ENCODE measurements at regions not wholly inside any gene's neighbourhood (a gene's known extent, or its start where the extent isn't known, plus 50 kb on each side); places are given as distances from the start of the nearest gene placed in this dataset.
A peak's percentile ranks its signal among the peaks of the same experiment; 100 is the strongest.

DNA sequence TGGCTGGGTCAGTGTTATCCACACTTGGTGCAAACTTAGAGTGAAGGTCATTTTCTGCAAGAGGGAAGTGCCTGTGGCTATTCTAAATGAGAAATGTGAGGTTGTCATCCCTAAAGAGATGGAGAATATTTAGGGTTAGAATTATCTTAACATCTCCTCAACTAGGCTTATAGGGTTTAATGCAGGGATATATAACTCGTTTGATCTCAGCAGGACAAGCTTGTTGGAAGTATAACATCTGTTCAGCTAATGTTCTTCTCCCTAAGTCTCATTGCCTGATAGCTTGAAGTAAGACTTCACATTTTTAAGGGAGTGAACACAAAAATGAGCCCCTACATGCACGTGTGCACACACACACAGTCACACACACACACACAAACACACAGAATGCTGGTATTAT is 75.9 kb upstream of the NRXN1 start:
- DNase-seq (no peak), ATAC-seq (ENCODE audit: low FRiP score in 2 of 2) (no peak)
- 52 to 66% methylated on average over 2 of the region's 2 CpGs for WGBS, 2 donors
- Histone ChIP-seq H3K4me1 (peaks cover 0 to 5% (median 0%) of the 10 kb centered on the region in 4 donors), H3K27me3 (no peaks in the 10 kb centered on the region), H3K4me3 (no peak overlapping the region), H3K9me3 (no peaks in the 10 kb centered on the region), H3K36me3 (no peaks in the 10 kb centered on the region), H3K27ac (no peak overlapping the region)
- TF ChIP-seq POLR2AphosphoS5 (IDR thresholded peaks at IDR 0.05) (no peak), EP300 (IDR thresholded peaks at IDR 0.05) (no peak), POLR2A (IDR thresholded peaks at IDR 0.05) (no peak)
- TF ChIP-seq, protein P1, sequence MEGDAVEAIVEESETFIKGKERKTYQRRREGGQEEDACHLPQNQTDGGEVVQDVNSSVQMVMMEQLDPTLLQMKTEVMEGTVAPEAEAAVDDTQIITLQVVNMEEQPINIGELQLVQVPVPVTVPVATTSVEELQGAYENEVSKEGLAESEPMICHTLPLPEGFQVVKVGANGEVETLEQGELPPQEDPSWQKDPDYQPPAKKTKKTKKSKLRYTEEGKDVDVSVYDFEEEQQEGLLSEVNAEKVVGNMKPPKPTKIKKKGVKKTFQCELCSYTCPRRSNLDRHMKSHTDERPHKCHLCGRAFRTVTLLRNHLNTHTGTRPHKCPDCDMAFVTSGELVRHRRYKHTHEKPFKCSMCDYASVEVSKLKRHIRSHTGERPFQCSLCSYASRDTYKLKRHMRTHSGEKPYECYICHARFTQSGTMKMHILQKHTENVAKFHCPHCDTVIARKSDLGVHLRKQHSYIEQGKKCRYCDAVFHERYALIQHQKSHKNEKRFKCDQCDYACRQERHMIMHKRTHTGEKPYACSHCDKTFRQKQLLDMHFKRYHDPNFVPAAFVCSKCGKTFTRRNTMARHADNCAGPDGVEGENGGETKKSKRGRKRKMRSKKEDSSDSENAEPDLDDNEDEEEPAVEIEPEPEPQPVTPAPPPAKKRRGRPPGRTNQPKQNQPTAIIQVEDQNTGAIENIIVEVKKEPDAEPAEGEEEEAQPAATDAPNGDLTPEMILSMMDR (IDR thresholded peaks at IDR 0.05), result no peak

DNA sequence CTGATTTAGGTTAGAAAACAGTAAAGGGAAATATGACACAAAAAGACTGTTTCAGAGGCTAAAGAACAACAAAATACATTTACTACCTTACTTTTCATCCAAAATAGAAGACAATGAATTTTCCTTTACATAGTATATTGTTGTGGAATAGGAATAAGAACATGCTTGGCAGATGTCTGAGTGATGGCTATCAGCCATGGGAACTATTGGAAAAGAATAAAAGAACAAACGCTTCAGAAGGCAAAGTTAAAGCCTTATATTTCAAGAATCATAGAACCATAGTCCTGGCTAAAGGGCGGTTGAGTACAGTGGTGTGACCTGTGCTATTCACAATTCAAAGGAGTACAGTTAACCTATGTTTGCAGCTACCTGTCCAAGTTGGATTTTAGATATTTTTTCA is 73.9 kb upstream of the NRXN1 start:
- WGBS, 2 donors, result 87 to 93% methylated on average over 2 of the region's 2 CpGs
- H3K4me1 ChIP-seq, result peaks cover 0 to 5% (median 0%) of the 10 kb centered on the region in 4 donors

DNA sequence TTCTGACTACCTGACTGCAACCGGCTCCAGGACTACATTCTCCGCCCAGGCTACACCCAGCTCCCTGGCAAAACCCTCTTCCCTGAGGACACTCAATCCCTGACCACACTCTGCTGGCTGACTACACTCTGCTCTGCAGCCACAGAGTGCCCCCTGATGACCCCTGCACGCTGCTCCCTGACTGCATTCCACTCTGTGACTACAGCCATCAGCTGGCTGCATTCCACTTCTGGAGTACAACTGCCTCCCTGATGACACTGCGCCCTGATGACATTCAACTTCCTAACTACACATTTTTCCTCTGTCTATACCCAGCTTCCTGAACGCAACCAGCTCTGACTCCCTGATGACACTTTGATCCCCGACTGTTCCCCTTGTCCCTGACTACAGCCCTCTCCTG is 71.3 kb upstream of the NRXN1 start:
- Histone ChIP-seq H3K4me1 (peaks cover 0 to 5% (median 0%) of the 10 kb centered on the region in 4 donors), H3K36me3 (no peaks in the 10 kb centered on the region), H3K27ac (no peak overlapping the region), H3K27me3 (no peaks in the 10 kb centered on the region), H3K4me3 (no peak overlapping the region), H3K9me3 (no peaks in the 10 kb centered on the region)
- 25 to 28% methylated on average over 6 of the region's 6 CpGs for WGBS, 2 donors
- TF ChIP-seq EP300 (IDR thresholded peaks at IDR 0.05), result no peak
- TF ChIP-seq POLR2AphosphoS5 (IDR thresholded peaks at IDR 0.05), result no peak
- TF ChIP-seq POLR2A (IDR thresholded peaks at IDR 0.05), result no peak
- TF ChIP-seq, protein P1 (IDR thresholded peaks at IDR 0.05), result no peak
- ATAC-seq (ENCODE audit: low FRiP score in 2 of 2) (peak; percentile 29 to 86), DNase-seq (peak in 1 of 2 donors; percentile 20)

More for the DNA sequence above, 73.9 kb upstream of the NRXN1 start:
- Histone ChIP-seq H3K27ac (no peak overlapping the region), H3K9me3 (no peaks in the 10 kb centered on the region), H3K36me3 (no peaks in the 10 kb centered on the region), H3K4me3 (no peak overlapping the region), H3K27me3 (no peaks in the 10 kb centered on the region)
- ATAC-seq (ENCODE audit: low FRiP score in 2 of 2) (no peak), DNase-seq (no peak)
- TF ChIP-seq POLR2AphosphoS5 (IDR thresholded peaks at IDR 0.05), result no peak
- no peak for TF ChIP-seq POLR2A (IDR thresholded peaks at IDR 0.05)
- TF ChIP-seq, protein P1 (IDR thresholded peaks at IDR 0.05), result no peak
- TF ChIP-seq EP300 (IDR thresholded peaks at IDR 0.05), result no peak

DNA sequence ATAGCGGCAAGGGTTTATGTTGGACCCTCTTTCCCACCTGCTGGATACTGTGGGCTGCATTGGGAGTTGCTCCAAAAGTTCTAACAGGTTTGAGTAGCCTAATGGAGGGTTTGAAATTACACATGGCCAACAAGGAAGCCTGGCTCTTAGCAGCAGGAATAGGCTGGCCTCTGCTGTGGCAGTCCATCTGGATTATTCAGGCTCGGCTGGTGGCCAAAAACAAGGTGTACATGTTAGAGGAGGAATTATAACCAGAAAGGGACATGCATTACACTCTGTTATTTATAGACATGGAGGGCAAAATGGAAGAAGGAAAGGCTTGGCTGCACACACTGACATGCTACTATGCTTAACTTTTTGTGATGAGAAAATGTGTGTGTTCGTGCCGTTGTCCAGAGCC is 61.1 kb upstream of the NRXN1 start:
- WGBS, 2 donors, result 94 to 97% methylated on average over 4 of the region's 4 CpGs
- Histone ChIP-seq H3K4me3 (no peak overlapping the region), H3K9me3 (no peaks in the 10 kb centered on the region), H3K4me1 (no peaks in the 10 kb centered on the region), H3K36me3 (no peaks in the 10 kb centered on the region), H3K27me3 (no peaks in the 10 kb centered on the region), H3K27ac (no peak overlapping the region)
- no peak for ATAC-seq (ENCODE audit: low FRiP score in 2 of 2)
- no peak for TF ChIP-seq EP300 (IDR thresholded peaks at IDR 0.05)
- TF ChIP-seq, protein P1 (IDR thresholded peaks at IDR 0.05), result no peak
- TF ChIP-seq POLR2AphosphoS5 (IDR thresholded peaks at IDR 0.05), result no peak
- TF ChIP-seq POLR2A (IDR thresholded peaks at IDR 0.05), result no peak
- no peak for DNase-seq

DNA sequence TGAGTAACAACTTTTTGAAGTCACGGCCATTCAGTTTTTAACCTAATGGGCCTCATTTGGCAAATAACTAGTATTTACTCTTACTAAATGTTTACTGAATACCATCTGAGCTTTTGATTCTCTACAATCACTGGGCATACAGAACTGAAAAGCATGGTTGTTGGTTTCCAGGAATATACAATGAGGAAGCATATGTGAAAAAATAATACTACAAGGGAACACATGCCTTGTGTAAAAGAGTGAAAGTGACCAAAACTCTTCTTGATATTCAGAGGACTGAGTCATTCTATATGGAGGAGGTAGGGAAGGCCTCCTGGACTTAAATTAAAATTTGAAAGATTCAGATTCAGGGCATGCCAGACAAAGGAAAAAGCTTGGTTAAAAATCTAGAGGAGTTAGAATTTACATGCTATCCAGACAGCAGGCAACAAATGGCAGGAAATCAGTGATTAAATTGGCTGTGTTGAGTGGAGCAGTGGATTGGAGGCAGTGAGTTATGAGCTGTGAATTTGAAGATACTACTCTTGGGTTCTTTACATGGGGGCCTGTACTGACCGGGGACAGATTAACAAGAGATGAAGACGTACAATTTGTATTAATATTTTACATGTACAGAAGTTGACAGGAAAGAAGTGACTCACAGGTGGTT is 53.6 kb upstream of the NRXN1 start:
- no peaks in the 10 kb centered on the region for H3K27me3 ChIP-seq
- DNase-seq, result no peak
- no peak overlapping the region for H3K27ac ChIP-seq
- no peaks in the 10 kb centered on the region for H3K4me1 ChIP-seq
- ATAC-seq (ENCODE audit: low FRiP score in 2 of 2), result no peak
- TF ChIP-seq POLR2AphosphoS5 (IDR thresholded peaks at IDR 0.05) (no peak), POLR2A (IDR thresholded peaks at IDR 0.05) (no peak), EP300 (IDR thresholded peaks at IDR 0.05) (no peak)
- TF ChIP-seq, protein P1 (IDR thresholded peaks at IDR 0.05), result no peak
- no peaks in the 10 kb centered on the region for H3K9me3 ChIP-seq
- 69 to 76% methylated on average over 3 of the region's 3 CpGs for WGBS, 2 donors
- H3K4me3 ChIP-seq, result no peak overlapping the region
- H3K36me3 ChIP-seq, result no peaks in the 10 kb centered on the region
